HepG2 (cell line): ENCODE measurements at regions not wholly inside any gene's neighbourhood (a gene's known extent, or its start where the extent isn't known, plus 50 kb on each side); places are given as distances from the start of the nearest gene placed in this dataset.

Source experiments
- ATAC-seq: fragments of 200-7000 bp; cut with Tn5 transposase; 3 replicates; pipeline ENCODE4 v1.9.1; 2020; ENCODE audit warnings: mild to moderate bottlenecking, moderate library complexity
- BruUV-seq: library from RNA; stranded (reverse); fragments of 400-500 nt; replicated peaks from 2 replicates; lab custom pipeline; 2021; lab: Mats Ljungman, UMichigan
- CTCF ChIA-PET: fragments of 300-600 bp; formaldehyde crosslinking; extraction: SDS; loops from one replicate; lab custom pipeline; 2021; ENCODE audit warnings: low total read pairs, inconsistent platforms, low intra/inter-chr PET ratio; lab: Yijun Ruan, JAX
- POLR2A ChIA-PET: fragments of 350-600 bp; sonication (Branson Sonifier 250); formaldehyde crosslinking; loops from one replicate; lab custom pipeline; 2020; ENCODE audit warnings: antibody characterized with exemption, inconsistent platforms; lab: Yijun Ruan, JAX
- DNase-seq: peaks from one replicate; pipeline ENCODE4 v3.0.0-alpha.2; 2015; ENCODE audit warnings: low spot score
- FAIRE-seq: peaks from 3 replicates; lab custom pipeline; 2011; peaks lifted over from hg19 to GRCh38; lab: Jason Lieb, UNC
- H2AFZ ChIP-seq: one replicate; pipeline ENCODE4 v1.6.1; 2011; ENCODE audit warnings: low read length, inconsistent platforms
- H3K27ac ChIP-seq: fragments of 300-600 bp; 3 replicates; pipeline ENCODE4 v1.8.0; 2011; ENCODE audit warnings: mixed run types, mild to moderate bottlenecking, mixed read lengths, low read length, inconsistent platforms; ENCODE audit not compliant: insufficient read depth; ENCODE audit errors: extremely low read length
- H3K27me3 ChIP-seq, 2 experiments: fragments of 200-600 bp in 1 of 2; 2 replicates in 1 of 2; 3 replicates in 1 of 2; pipeline versions ENCODE4 v1.6.0 to v1.8.0; 2011; ENCODE audit warnings: low read length in 2 of 2, mild to moderate bottlenecking in 2 of 2, moderate library complexity in 2 of 2, inconsistent platforms in 1 of 2; ENCODE audit not compliant: insufficient read depth in 2 of 2, control insufficient read depth in 1 of 2
- H3K36me3 ChIP-seq, 2 experiments: fragments of 200-600 bp in 1 of 2; replicated peaks in 1 of 2; 2 replicates in 1 of 2; 3 replicates in 1 of 2; pipeline versions ENCODE4 v1.5.1 to v1.8.0; 2011; ENCODE audit warnings: low read length in 2 of 2, inconsistent platforms in 1 of 2; ENCODE audit not compliant: insufficient read depth in 2 of 2, control insufficient read depth in 1 of 2
- H3K4me1 ChIP-seq: 2 replicates; pipeline ENCODE4 v1.5.1; 2012; ENCODE audit warnings: low read length, inconsistent platforms; ENCODE audit not compliant: insufficient read depth
- H3K4me2 ChIP-seq: 2 replicates; pipeline ENCODE4 v1.6.0; 2011; ENCODE audit warnings: low read depth, low read length, inconsistent platforms
- H3K4me3 ChIP-seq, 3 experiments: fragments of 200-600 bp in 1 of 3; sonication (generic), shearing (Covaris generic) in 1 of 3; replicated peaks in 1 of 3; 2 replicates each; pipeline ENCODE4 v1.5.1; 2011 to 2016; ENCODE audit warnings: low read length in 3 of 3, inconsistent platforms in 2 of 3, low read depth in 2 of 3, mild to moderate bottlenecking in 2 of 3, control low read depth in 1 of 3, mixed read lengths in 1 of 3; ENCODE audit not compliant: insufficient read depth in 1 of 3
- H3K79me2 ChIP-seq: one replicate; pipeline ENCODE4 v1.6.1; 2011; ENCODE audit warnings: low read length, inconsistent platforms; ENCODE audit not compliant: insufficient read depth
- H3K9ac ChIP-seq: 2 replicates; pipeline ENCODE4 v1.6.0; 2011; ENCODE audit warnings: mild to moderate bottlenecking, low read depth, low read length, inconsistent platforms; ENCODE audit not compliant: insufficient read depth
- H3K9me3 ChIP-seq: 2 replicates; pipeline ENCODE4 v1.5.1; 2012; ENCODE audit warnings: mild to moderate bottlenecking, low read length
- H4K20me1 ChIP-seq: 2 replicates; pipeline ENCODE4 v1.6.0; 2011; ENCODE audit warnings: inconsistent platforms, mild to moderate bottlenecking, low read length, moderate library complexity; ENCODE audit not compliant: insufficient read depth
- GABPB1 ChIP-seq: IDR thresholded peaks from 2 replicates; pipeline ENCODE4 v1.6.1; 2016; ENCODE audit warnings: mild to moderate bottlenecking, missing genetic modification reagents, moderate library complexity, missing compliant biosample characterization
- MXD1 ChIP-seq: sonication (generic); formaldehyde crosslinking; IDR thresholded peaks from 2 replicates; pipeline ENCODE4 v1.4.0; 2020; ENCODE audit warnings: mild to moderate bottlenecking, missing genetic modification reagents
- NFE2L2 ChIP-seq: fragments of 150-350 bp; IDR thresholded peaks from 2 replicates; pipeline ENCODE4 v1.6.1; 2014; ENCODE audit warnings: low read length
- SIN3A ChIP-seq: IDR thresholded peaks from 2 replicates; pipeline ENCODE4 v1.6.1; 2011; ENCODE audit warnings: low read depth, mild to moderate bottlenecking, control low read depth, low read length, borderline replicate concordance
- SKI ChIP-seq: fragments of 450-650 bp; IDR thresholded peaks from one replicate; pipeline ENCODE4 v1.6.1; 2018; ENCODE audit warnings: mild to moderate bottlenecking; ENCODE audit not compliant: partially characterized antibody
- ZIK1 ChIP-seq: sonication (generic); formaldehyde crosslinking; IDR thresholded peaks from 2 replicates; pipeline ENCODE4 v1.5.0; 2020; ENCODE audit warnings: mild to moderate bottlenecking, low read depth, missing genetic modification reagents, borderline replicate concordance
- ZNF629 ChIP-seq: sonication (generic); formaldehyde crosslinking; conservative IDR thresholded peaks from 2 replicates; pipeline ENCODE4 v1.5.0; 2020; ENCODE audit warnings: missing genetic modification reagents
- ZNF782 ChIP-seq: sonication (generic); formaldehyde crosslinking; IDR thresholded peaks from 2 replicates; pipeline ENCODE4 v1.4.0; 2020; ENCODE audit warnings: missing genetic modification reagents, mild to moderate bottlenecking, borderline replicate concordance
- ZNF841 ChIP-seq: sonication (generic); formaldehyde crosslinking; IDR thresholded peaks from 2 replicates; pipeline ENCODE4 v1.8.1; 2023; ENCODE audit warnings: missing genetic modification reagents, borderline replicate concordance
- ZNF883 ChIP-seq: sonication (generic); formaldehyde crosslinking; IDR thresholded peaks from 2 replicates; pipeline ENCODE4 v1.5.1; 2020; ENCODE audit warnings: mild to moderate bottlenecking, missing genetic modification reagents; ENCODE audit errors: not compliant biosample characterization
- ZSCAN22 ChIP-seq: sonication (generic); formaldehyde crosslinking; IDR thresholded peaks from 2 replicates; pipeline ENCODE4 v1.4.0; 2020; ENCODE audit warnings: mild to moderate bottlenecking, missing genetic modification reagents
- WGBS: methylation state at CpG from one replicate; pipeline ENCODE4 v1.1.6; 2017; ENCODE audit warnings: low lambda C conversion rate; 5-methylcytosine and 5-hydroxymethylcytosine counted together
- in situ Hi-C: cut with HindIII; loops from 2 replicates; pipeline ENCODE4 v1.10.0; 2017; ENCODE audit warnings: low pct_unique_long_range_greater_than_20kb; ENCODE audit not compliant: extremely low pct_ligation_motif_present
- intact Hi-C: fragments of 100-400 bp; cut with micrococcal nuclease; formaldehyde crosslinking; loops from one replicate; pipeline ENCODE4 v1.10.0; 2022; ENCODE audit not compliant: unreplicated experiment

GRCh38 chr7:25900245-25900644 lies 251.8 kb upstream of the NFE2L3 start (continued):
- TF ChIP-seq ZNF629 (CRISPR knock-in tag): no peak
- TF ChIP-seq ZNF841: no peak
- no peak for TF ChIP-seq NFE2L2

- 61% methylated on average over 2 of the region's 3 CpGs for whole genome bisulfite sequencing
- no peak for TF ChIP-seq ZIK1 (CRISPR knock-in tag)
- TF ChIP-seq GABPB1 (CRISPR knock-in tag): no peak
- no peak for TF ChIP-seq SKI
- TF ChIP-seq ZNF782: no peak
- no peak for TF ChIP-seq MXD1 (CRISPR knock-in tag)
- no peak for TF ChIP-seq SIN3A
- TF ChIP-seq ZSCAN22: no peak
- no peak for TF ChIP-seq ZNF883 (CRISPR knock-in tag)
- BruUV-seq: no TSS peak
Observed at GRCh38 chr7:25900877-25901276, 251.1 kb upstream of the NFE2L3 start.

More at GRCh38 chr7:25900877-25901276, 251.1 kb upstream of the NFE2L3 start:
- no peaks in the 10 kb centered on the region for H4K20me1 ChIP-seq
- no peak for DNase-seq
- H3K36me3 ChIP-seq: no peaks in the 10 kb centered on the region
- in situ Hi-C loops (no loop called here), intact Hi-C loops (no loop called here)
- no peak overlapping the region for H2AFZ ChIP-seq
- no peak for FAIRE-seq
- no peak overlapping the region for H3K4me2 ChIP-seq
- H3K79me2 ChIP-seq: no peaks in the 10 kb centered on the region
- POLR2A ChIA-PET: interaction anchor here (0.6 kb wide), 1 partner anchor 260 kb away, joined by 3 read pairs; no protein-coding TSS in a partner anchor
- no peaks in the 10 kb centered on the region for H3K4me1 ChIP-seq
- no peak for ATAC-seq
- no peak overlapping the region for H3K27ac ChIP-seq
- CTCF ChIA-PET: no interaction called here
- no peaks in the 10 kb centered on the region for H3K9me3 ChIP-seq
- H3K9ac ChIP-seq: no peak overlapping the region
- H3K4me3 ChIP-seq: no peak overlapping the region
- H3K27me3 ChIP-seq: peaks cover 0 to 7% of the 10 kb centered on the region in 2 experiments; a peak in 3 of 5 replicates
